Stimulated activated effector memory CD8-positive, alpha-beta T cell treated with anti-CD3 and anti-CD28 coated beads, Interleukin-12 subunit alpha, Interleukin-12 subunit beta, amount 100 ng/mL, for 72 hours (primary cell): ENCODE measurements at regions not wholly inside any gene's neighbourhood (a gene's known extent, or its start where the extent isn't known, plus 50 kb on each side); places are given as distances from the start of the nearest gene placed in this dataset.

Experiments used
- ATAC-seq: fragments of 150-1000 bp; cut with Tn5 transposase; 2 replicates; pipeline ENCODE4 v1.10.0; 2021
- DNase-seq, 2 donors: peaks; one replicate each; pipeline ENCODE4 v3.0.0; 2021 to 2022; ENCODE audit warnings: low spot score in 2 of 2
- H3K27ac Mint-ChIP-seq: one replicate; pipeline ENCODE4 v1.8.0; 2022; ENCODE audit warnings: mild to moderate bottlenecking, mixed read lengths
- H3K36me3 Mint-ChIP-seq: one replicate; pipeline ENCODE4 v1.8.0; 2022; ENCODE audit warnings: mild to moderate bottlenecking, mixed read lengths
- H3K4me1 Mint-ChIP-seq: one replicate; pipeline ENCODE4 v1.8.0; 2022; ENCODE audit warnings: mixed read lengths
- H3K4me3 Mint-ChIP-seq: one replicate; pipeline ENCODE4 v1.8.0; 2022; ENCODE audit warnings: mild to moderate bottlenecking, mixed read lengths
- H3K9me3 Mint-ChIP-seq: one replicate; pipeline ENCODE4 v1.8.0; 2022; ENCODE audit warnings: mixed read lengths

- Mint-ChIP-seq H3K27ac (no peak overlapping the region), H3K9me3 (no peaks in the 10 kb centered on the region), H3K36me3 (no peaks in the 10 kb centered on the region), H3K4me1 (no peaks in the 10 kb centered on the region), H3K4me3 (no peak overlapping the region)
- no peak for ATAC-seq
- DNase-seq, result no peak
Measured at GRCh38 chr10:131753336-131753735, 147.5 kb upstream of the PPP2R2D start.

GRCh38 chr10:131755200-131755599 is 145.6 kb upstream of the PPP2R2D start:
- no peak overlapping the region for H3K27ac Mint-ChIP-seq
- DNase-seq (no peak), ATAC-seq (no peak)
- H3K4me3 Mint-ChIP-seq, result no peak overlapping the region
- H3K4me1 Mint-ChIP-seq, result no peaks in the 10 kb centered on the region
- no peaks in the 10 kb centered on the region for H3K36me3 Mint-ChIP-seq
- no peaks in the 10 kb centered on the region for H3K9me3 Mint-ChIP-seq

GRCh38 chr10:131757285-131758058 is 143.3 kb upstream of the PPP2R2D start:
- Mint-ChIP-seq H3K4me3 (no peak overlapping the region), H3K36me3 (no peaks in the 10 kb centered on the region), H3K4me1 (no peaks in the 10 kb centered on the region), H3K9me3 (no peaks in the 10 kb centered on the region), H3K27ac (no peak overlapping the region)
- DNase-seq (no peak), ATAC-seq (no peak)

- ATAC-seq (no peak), DNase-seq (no peak)
- Mint-ChIP-seq H3K4me3 (no peak overlapping the region), H3K4me1 (no peaks in the 10 kb centered on the region), H3K9me3 (no peaks in the 10 kb centered on the region), H3K36me3 (no peaks in the 10 kb centered on the region), H3K27ac (no peak overlapping the region)
Measured at GRCh38 chr10:131758062-131758938, 142.5 kb upstream of the PPP2R2D start.

- H3K4me1 Mint-ChIP-seq, result no peaks in the 10 kb centered on the region
- no peak overlapping the region for H3K27ac Mint-ChIP-seq
- H3K9me3 Mint-ChIP-seq, result no peaks in the 10 kb centered on the region
- no peak overlapping the region for H3K4me3 Mint-ChIP-seq
- no peak for ATAC-seq
- no peak for DNase-seq
- H3K36me3 Mint-ChIP-seq, result no peaks in the 10 kb centered on the region
Measured at GRCh38 chr10:131758939-131759301, 141.9 kb upstream of the PPP2R2D start.

- Mint-ChIP-seq H3K36me3 (no peaks in the 10 kb centered on the region), H3K4me3 (no peak overlapping the region), H3K9me3 (no peaks in the 10 kb centered on the region), H3K27ac (no peak overlapping the region), H3K4me1 (no peaks in the 10 kb centered on the region)
- ATAC-seq, result no peak
- no peak for DNase-seq
Measured at GRCh38 chr10:131759347-131759746, 141.5 kb upstream of the PPP2R2D start.

- H3K4me1 Mint-ChIP-seq, result no peaks in the 10 kb centered on the region
- H3K27ac Mint-ChIP-seq, result no peak overlapping the region
- H3K9me3 Mint-ChIP-seq, result no peaks in the 10 kb centered on the region
- no peak for DNase-seq
- H3K4me3 Mint-ChIP-seq, result no peak overlapping the region
- no peak for ATAC-seq
- no peaks in the 10 kb centered on the region for H3K36me3 Mint-ChIP-seq
Measured at GRCh38 chr10:131760416-131761166, 140.2 kb upstream of the PPP2R2D start.

GRCh38 chr10:131762789-131763696 is 137.8 kb upstream of the PPP2R2D start:
- Mint-ChIP-seq H3K9me3 (no peaks in the 10 kb centered on the region), H3K27ac (no peak overlapping the region), H3K36me3 (no peaks in the 10 kb centered on the region), H3K4me1 (no peaks in the 10 kb centered on the region), H3K4me3 (no peak overlapping the region)
- ATAC-seq (no peak), DNase-seq (no peak)

- ATAC-seq (peak; percentile 22), DNase-seq (no peak)
- Mint-ChIP-seq H3K36me3 (no peaks in the 10 kb centered on the region), H3K4me3 (no peak overlapping the region), H3K27ac (no peak overlapping the region), H3K9me3 (no peaks in the 10 kb centered on the region), H3K4me1 (no peaks in the 10 kb centered on the region)
Measured at GRCh38 chr10:131764929-131765328, 135.9 kb upstream of the PPP2R2D start.

GRCh38 chr10:131766096-131766495 is 134.7 kb upstream of the PPP2R2D start:
- no peaks in the 10 kb centered on the region for H3K36me3 Mint-ChIP-seq
- H3K27ac Mint-ChIP-seq, result no peak overlapping the region
- H3K9me3 Mint-ChIP-seq, result no peaks in the 10 kb centered on the region
- H3K4me1 Mint-ChIP-seq, result no peaks in the 10 kb centered on the region
- ATAC-seq (no peak), DNase-seq (no peak)
- no peak overlapping the region for H3K4me3 Mint-ChIP-seq

- no peak overlapping the region for H3K27ac Mint-ChIP-seq
- no peak for ATAC-seq
- no peak overlapping the region for H3K4me3 Mint-ChIP-seq
Measured at GRCh38 chr10:131767716-131768115, 133.1 kb upstream of the PPP2R2D start.

GRCh38 chr10:131769571-131770410 is 131.0 kb upstream of the PPP2R2D start:
- no peak for ATAC-seq
- H3K9me3 Mint-ChIP-seq, result no peaks in the 10 kb centered on the region
- no peaks in the 10 kb centered on the region for H3K36me3 Mint-ChIP-seq
- H3K4me1 Mint-ChIP-seq, result no peaks in the 10 kb centered on the region
- no peak for DNase-seq
- no peak overlapping the region for H3K4me3 Mint-ChIP-seq
- H3K27ac Mint-ChIP-seq, result no peak overlapping the region

More at GRCh38 chr10:131767716-131768115, 133.1 kb upstream of the PPP2R2D start:
- no peak for DNase-seq
- Mint-ChIP-seq H3K4me1 (no peaks in the 10 kb centered on the region), H3K9me3 (no peaks in the 10 kb centered on the region), H3K36me3 (no peaks in the 10 kb centered on the region)

- H3K36me3 Mint-ChIP-seq, result no peaks in the 10 kb centered on the region
- no peak for ATAC-seq
Measured at GRCh38 chr10:131770946-131771633, 129.7 kb upstream of the PPP2R2D start.

More at GRCh38 chr10:131770946-131771633, 129.7 kb upstream of the PPP2R2D start:
- Mint-ChIP-seq H3K4me3 (no peak overlapping the region), H3K27ac (no peak overlapping the region), H3K9me3 (no peaks in the 10 kb centered on the region), H3K4me1 (no peaks in the 10 kb centered on the region)
- DNase-seq, result no peak
